HG03060 (cell line): ENCODE measurements at regions not wholly inside any gene's neighbourhood (a gene's known extent, or its start where the extent isn't known, plus 50 kb on each side); places are given as distances from the start of the nearest gene placed in this dataset.
"Not testable (repeated sequence)": the region's sequence is repeated elsewhere in the genome, so short reads cannot be mapped to it uniquely, and the experiment has no call there.

Experiments
- ATAC-seq: cut with Tn5 transposase; IDR thresholded peaks from one replicate; pipeline ENCODE4 v1.9.1; 2021; ENCODE audit warnings: low read depth, moderate number of reproducible peaks; ENCODE audit not compliant: unreplicated experiment

- not testable (repeated sequence) for ATAC-seq
Observed at GRCh38 chr7:131755801-131756200, 199.4 kb upstream of the PODXL start.

- no peak for ATAC-seq
Observed at GRCh38 chr7:131753620-131754222, 197.3 kb upstream of the PODXL start.

- ATAC-seq = no peak
Observed at GRCh38 chr7:131747658-131748232, 191.3 kb upstream of the PODXL start.

GRCh38 chr7:131745390-131746248, 189.2 kb upstream of the PODXL start:
- ATAC-seq = no peak

- no peak for ATAC-seq
Observed at GRCh38 chr7:131741446-131741845, 185.0 kb upstream of the PODXL start.

GRCh38 chr7:131737746-131738465, 181.5 kb upstream of the PODXL start:
- ATAC-seq = no peak

- ATAC-seq = no peak
Observed at GRCh38 chr7:131735101-131735500, 178.7 kb upstream of the PODXL start.

- no peak for ATAC-seq
Observed at GRCh38 chr7:131733604-131734003, 177.2 kb upstream of the PODXL start.

GRCh38 chr7:131727189-131727588, 170.8 kb upstream of the PODXL start:
- no peak for ATAC-seq

GRCh38 chr7:131726686-131727085, 170.3 kb upstream of the PODXL start:
- no peak for ATAC-seq

- no peak for ATAC-seq
Observed at GRCh38 chr7:131726031-131726430, 169.6 kb upstream of the PODXL start.

- no peak for ATAC-seq
Observed at GRCh38 chr7:131724776-131725345, 168.4 kb upstream of the PODXL start.

GRCh38 chr7:131723926-131724325, 167.5 kb upstream of the PODXL start:
- no peak for ATAC-seq

GRCh38 chr7:131722371-131722770, 165.9 kb upstream of the PODXL start:
- no peak for ATAC-seq

- ATAC-seq = no peak
Observed at GRCh38 chr7:131721660-131722059, 165.2 kb upstream of the PODXL start.

GRCh38 chr7:131720703-131721102, 164.3 kb upstream of the PODXL start:
- ATAC-seq = no peak

GRCh38 chr7:131717181-131717580, 160.8 kb upstream of the PODXL start:
- no peak for ATAC-seq

- no peak for ATAC-seq
Observed at GRCh38 chr7:131699323-131699722, 142.9 kb upstream of the PODXL start.

- ATAC-seq = no peak
Observed at GRCh38 chr7:131692131-131692960, 135.9 kb upstream of the PODXL start.
